ENCODE measurements at regions not wholly inside any gene's neighbourhood (a gene's known extent, or its start where the extent isn't known, plus 50 kb on each side); places are given as distances from the start of the nearest gene placed in this dataset.
"Not testable (repeated sequence)": the region's sequence is repeated elsewhere in the genome, so short reads cannot be mapped to it uniquely, and the experiment has no call there.

DNA sequence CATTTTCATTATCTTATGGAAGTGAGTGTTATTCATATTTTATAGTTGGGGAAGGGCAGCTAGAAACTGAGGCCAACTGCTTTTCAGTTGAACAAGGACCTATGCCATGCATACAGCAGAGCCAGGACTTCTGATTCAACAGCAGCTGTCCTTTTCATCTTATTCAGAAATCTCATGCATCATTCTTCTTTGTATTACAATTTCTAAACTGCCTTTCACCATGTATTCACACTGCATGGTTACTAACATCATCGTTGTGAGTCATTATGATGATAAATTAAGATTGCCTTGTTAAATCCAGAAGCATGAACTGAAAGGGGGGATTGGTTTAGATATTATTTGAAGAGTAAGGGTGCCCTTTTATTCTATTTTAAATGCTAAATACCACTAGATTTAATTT, 1470.1 kb upstream of the GOT2 start:
- no peak for DNase-seq

DNA sequence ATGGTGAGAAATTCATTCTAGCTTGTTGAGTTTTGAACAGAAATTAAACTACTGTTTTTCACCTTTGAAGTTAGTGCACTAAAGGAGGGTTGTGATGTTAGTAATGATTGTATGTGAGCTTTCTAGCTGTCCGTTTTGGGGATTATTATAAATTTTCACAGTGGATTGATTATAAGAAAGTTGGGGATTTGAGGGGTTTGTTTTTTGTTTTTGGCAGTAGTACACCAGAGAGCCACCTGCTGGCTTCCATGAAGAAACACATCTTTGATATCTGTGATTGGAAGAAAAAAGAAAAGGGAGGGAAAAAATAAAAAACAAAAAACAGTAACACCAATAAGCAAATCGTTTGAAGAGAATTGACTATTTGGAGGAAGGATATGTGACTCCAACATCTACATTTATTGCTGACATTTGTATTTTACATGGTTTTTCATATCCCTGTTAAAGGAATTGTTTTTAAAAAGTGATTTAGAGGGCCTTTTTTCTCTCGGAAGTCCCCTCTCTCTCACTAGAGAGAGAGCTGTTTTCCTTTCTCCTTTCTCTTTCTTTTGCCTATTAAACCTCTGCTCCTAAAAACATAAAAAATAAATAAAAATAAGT, 1469.5 kb upstream of the GOT2 start:
- no peak for DNase-seq

DNA sequence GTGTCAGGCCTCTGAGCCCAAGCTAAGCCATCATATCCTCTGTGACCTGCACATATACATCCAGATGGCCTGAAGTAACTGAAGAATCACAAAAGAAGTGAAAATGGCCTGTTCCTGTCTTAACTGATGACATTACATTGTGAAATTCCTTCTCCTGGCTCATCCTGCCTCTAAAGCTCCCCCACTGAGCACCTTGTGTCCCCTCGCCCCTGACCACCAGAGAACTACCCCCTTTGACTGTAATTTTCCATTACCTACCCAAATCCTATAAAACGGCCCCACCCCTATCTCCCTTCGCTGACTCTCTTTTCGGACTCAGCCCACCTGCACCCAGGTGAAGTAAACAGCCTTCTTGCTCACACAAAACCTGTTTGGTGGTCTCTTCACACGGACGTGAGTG, 1466.6 kb upstream of the GOT2 start:
- not testable (repeated sequence) for DNase-seq

DNA sequence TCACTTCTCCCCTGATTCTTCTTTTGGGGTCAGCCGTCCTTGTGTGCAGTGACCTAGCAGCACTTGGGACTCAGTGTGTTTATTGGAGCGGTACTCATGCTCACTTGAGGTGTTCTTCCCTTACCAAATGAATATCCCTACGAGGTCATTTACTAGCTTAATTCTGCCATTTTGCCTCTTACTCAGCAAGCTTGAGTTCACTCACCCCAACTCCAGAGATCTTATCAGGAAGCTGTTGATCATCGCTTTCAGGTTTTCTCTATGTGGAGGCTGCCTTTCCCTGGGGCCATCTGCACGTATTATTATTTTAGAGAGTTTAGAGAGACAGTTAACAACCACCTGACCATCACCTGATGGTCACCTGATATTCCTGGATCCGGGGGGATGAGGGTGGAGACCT, 1466.0 kb upstream of the GOT2 start:
- DNase-seq = no peak

DNA sequence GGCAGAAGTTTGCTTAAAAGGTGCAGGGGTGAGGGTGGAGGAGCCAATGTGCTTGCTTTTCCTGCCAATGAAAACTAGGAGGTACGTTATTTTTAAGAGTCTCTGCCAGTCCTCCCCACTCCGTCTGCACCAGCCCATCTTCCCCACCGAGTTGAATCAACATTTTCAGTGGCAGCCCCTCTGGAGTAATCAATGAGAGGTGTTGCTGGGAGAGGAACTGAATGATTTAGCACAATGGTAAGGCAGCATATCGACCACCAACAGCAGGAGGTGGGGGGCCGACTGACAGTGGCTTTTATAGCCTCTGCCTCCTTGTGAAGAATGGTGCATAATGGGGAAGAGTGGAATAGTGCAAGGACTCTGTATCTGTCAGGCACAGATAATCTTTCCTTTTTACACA, 1465.0 kb upstream of the GOT2 start:
- DNase-seq = no peak

DNA sequence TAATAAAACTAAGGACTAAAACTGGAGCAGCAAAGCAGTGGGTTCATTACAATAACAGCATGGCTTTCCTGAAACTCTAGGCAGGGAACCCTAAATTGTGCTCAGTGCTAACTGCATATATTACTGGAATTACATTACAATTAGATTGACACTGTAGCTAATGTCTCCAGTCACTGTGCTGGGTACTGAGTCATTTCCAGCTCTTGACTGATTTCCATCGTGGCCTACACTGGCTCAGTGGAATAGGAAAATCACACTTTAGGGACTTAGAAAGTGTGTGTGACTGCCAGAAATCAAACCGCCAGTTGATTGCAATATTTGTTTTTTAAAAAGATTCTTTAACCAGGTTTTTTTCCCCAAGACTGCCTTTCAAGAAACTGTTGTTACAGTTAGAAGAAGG, 1447.4 kb upstream of the GOT2 start:
- no peak for DNase-seq

DNA sequence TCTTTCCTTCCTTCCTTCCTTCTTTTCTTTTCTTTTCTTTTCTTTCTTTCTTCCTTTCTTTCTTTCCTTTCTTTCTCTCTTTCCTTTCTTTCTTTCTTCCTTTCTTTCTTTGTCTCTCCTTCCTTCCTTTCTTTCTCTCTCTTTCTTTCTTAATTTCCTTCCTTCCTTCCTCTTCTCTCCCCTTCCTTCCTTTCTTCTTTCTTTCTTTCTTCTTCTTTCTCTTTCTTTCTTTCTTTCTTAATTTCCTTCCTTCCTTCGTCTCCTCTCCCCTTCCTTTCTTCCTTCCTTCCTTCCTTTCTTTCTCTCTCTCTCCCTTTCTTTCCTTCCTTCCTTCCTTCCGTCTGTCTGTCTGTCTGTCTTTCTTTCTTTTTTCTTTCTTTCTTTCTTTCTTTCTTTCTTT, 1446.5 kb upstream of the GOT2 start:
- no peak for DNase-seq

DNA sequence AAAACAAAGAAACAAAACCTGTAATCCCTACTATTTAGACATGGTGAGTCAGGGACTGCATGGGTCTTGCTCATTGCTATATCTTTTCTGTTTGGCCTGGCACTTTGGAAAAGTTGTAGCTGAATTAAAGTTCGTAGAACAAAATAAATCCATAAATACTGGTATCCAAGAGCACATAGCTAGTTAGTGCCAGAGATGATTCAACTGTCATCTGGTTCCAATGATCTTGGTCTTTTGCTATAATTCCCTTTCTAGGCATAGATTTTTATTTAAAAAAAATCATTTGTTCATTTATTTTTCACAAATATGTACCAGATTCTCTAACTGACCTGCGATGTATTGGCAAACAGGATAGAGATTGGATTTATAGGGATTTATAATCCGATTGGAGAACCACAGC, 1436.1 kb upstream of the GOT2 start:
- DNase-seq = no peak

DNA sequence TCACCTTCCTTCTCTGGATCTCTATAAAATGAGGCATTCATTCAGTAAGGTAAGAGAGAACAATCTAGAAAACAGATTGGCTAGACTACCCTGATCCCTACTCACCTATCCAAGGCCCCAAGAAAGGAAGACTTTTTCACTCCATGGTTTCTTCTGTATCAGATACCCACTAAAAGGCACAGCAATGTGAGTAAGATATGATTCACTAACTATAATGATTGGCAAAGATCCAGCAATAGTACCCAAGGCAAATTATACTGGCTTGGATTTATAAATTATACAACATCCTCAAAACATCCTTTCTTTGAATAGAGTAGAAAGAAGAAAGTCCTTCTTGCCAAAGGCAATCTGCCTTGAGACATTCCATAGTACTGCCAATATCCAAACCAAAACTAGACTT, 1432.0 kb upstream of the GOT2 start:
- DNase-seq = no peak

DNA sequence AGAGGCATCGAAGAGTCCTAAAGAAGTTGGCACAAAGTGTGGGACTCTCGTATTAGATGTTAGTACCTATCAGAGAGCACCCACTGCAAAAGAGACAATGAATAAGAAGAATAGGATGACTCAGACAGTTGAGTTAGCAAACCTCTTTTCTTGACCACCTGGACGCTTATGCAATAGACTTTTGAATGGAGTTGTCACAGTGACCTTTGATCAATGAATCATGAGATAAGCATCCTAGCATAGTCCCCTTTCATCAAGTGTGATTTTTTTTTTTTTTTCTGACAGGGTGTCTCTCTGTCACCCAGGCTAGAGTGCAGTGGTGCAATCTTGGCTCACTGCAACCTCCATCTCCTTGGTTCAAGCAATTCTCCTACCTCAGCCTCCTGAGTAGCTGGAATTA, 1417.9 kb upstream of the GOT2 start:
- DNase-seq = no peak

DNA sequence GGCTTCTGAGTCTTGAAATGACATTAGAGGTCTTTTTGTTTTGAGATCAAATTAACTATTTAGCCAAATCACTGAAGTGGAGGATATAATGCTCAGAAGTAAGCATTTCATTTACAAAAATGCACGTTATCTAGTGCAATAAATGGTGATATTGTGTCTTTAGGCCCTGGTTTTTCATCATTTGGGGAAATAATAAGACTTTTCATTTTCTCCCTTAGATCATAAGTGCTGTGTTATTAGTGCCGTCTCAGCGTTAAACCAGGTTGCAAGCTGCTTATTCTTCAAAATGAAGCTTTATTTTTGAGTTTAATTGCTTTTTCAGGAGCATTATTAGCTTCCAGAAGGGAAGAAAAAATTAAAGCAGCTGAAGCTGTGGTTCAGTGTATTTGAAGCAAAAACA, 1416.8 kb upstream of the GOT2 start:
- DNase-seq = no peak

DNA sequence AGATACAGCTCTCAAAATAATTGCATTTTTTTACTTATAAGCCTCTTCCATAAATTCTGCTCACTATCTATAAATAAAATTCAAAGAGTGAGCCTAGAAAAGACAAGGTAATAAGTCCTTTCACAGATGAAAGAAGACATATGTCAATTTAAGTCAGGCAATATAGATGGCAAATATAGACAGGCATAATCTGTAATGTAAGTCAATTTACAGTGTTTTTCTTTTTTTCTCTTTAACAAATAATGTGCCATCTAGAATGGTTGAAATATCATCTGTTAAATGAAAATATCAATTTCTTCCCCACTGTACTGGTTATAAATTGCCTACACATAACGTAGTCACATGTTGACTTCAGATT, 1409.2 kb upstream of the GOT2 start:
- DNase-seq = no peak

DNA sequence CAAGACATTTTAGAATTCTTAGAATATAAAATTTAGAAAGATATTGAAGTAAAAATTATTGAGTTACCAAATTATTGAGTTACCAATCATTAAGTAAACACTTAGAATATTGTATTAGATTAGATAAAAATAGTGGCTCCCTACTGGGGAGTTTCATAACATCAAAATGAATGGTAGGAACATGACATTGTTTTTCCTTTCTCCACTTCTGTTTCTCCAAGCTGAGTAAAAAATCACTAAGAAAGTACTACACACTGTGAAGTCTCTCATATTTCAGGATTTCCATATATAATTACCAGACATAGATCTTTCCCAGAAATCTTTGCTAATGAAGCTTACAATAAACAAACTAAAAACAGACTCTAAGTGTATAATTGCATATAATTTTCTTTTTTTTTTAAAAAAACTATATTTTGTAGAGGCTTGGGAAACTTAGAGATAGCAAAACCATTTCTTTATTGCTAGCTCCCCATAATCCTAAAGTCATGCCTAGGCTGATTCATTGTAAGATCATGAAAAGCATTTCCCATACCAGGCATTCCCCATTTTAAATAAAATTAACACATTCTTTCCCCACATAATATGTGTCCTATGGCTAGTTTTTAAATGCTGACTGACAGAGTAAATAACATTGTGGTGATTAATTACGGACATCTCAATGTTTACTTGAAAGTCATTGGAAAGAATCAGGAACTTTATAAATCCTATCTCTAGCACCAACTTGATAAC, 1408.7 kb upstream of the GOT2 start:
- no peak for DNase-seq

DNA sequence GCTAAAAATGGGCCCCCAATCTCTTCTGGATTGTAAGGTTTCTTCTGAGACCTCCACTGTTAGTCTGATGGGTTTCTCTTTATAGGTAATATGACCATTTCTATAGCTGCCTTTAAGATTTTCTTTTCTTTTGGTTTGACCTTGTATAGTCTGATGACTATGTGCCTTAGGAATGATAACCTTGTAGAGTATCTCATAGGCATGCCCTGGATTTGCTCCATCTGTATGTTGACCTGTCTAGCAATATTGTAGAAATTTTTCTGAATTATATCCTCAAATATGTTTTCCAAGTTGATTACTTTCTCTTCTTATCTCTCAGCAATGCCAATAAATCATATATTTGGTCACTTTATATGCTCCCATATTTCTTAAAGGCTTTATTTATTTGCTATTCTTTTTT, 1403.8 kb upstream of the GOT2 start:
- no peak for DNase-seq

DNA sequence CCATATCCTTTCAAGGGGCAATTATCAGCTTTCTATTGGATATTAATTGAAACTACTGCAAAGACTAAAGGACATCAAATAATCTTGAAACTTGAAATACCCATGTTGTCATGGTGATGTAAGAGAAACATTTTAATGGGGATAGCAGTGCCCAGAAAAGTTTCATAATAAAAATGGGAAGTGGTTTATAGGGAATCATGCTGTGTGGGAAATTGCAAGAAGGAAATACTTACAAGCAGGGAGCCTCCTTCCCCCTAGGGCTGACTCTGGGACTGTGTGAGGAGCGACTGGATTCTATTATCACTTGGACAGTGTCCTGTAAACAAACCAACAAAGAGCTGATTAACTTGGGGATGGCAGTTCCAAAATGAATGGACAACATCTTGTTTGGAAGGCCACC, 1393.1 kb upstream of the GOT2 start:
- no peak for DNase-seq

DNA sequence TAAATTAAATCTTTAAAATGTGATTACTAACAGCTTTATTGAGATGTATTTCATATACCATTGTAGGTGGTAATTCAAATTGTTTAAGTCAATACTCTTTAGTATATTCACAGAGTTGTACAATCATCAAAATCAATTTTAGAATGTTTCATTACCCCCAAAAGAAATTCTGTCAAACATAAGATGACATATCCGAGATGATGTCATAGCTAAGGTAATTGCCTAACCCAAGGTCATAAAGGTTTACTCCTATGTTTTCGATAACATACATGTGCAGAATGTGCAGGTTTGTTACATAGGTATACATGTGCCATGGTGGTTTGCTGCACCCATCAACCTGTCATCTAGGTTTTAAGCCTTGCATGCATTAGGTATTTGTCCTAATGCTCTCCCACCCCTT, 1392.0 kb upstream of the GOT2 start:
- not testable (repeated sequence) for DNase-seq

DNA sequence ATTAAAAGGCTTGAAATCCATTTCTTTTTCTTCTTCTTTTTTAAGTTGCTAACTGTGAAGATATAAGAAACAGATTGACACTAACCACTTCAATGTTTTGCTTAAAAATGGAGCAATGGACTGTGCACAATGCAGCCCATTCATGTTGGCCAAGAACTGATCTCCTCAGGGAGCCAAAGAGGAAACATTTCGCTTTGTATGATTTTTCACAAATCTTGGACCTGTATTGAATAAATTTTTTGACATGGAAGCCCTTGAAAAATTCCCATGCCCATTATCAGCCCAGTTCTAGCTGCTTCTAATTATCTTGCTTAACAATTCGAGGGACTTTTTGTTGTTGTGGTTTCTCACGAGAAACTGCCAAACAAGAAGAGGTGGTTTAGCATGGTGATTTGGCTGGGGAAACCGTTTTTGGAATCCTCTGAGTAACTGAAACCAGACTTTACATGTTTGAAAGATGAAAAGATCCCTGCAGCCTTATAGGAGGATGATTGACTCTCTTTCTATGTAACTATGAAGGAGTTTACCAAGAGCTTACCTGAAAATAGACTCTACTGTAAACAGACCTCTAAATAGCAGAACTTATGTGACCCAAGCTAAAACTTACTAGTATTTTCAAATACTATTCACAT, 1389.4 kb upstream of the GOT2 start:
- no peak for DNase-seq

DNA sequence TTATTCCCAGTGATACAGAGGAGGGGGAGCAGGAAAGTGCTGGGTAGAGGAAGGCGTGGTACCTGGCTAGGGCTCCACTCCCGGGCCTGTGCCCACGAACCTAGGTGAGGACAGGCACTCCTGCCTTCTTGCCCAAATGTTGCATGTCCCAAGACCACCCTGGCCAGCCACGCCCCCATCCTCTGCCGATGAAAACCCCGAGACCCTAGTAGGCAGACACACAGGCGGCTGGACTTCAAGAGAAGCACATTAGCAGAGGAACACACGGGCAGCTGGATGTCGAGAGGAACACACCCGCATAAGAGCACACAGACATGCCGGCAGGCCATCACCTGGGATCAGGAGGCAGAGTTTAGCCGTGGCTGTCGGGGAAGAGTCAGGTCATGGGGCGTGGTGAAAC, 1386.5 kb upstream of the GOT2 start:
- DNase-seq = no peak

DNA sequence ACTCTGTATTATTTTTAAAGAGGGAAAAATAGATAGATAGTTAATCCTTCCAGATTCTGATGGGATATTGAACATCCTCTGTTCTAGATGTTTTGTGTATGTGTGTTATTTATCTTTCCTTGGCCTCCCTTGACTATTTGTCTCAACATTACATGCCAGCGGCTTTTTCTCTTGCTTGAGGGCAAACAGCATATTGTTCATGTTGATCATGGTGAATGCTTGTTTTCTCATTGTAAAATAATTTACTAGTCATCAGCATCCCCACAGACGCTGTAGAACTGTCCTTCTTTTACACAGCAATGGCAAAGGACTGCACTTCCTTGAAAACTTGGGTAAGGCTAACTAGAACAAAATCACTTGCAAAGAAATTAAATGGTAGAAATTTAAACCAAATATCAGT, 1376.4 kb upstream of the GOT2 start:
- no peak for DNase-seq

DNA sequence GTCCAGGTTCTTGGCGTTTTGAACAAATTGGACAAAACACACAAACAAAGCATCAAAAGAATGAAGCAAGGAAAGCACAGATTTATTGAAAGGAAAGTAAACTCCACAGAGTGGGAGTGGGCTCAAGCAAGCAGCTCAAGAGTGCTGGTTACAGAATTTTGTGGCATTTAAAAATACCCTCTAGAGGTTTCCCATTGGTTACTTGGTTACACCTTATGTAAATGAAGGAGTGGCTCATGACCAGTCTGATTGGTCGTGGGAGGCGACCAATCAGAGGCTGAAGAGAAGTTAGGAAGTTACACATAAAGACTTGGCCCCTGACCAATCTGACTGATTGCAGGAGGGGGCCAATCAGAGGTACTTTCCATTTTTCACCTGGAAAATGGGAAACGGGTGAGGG, 1373.8 kb upstream of the GOT2 start:
- DNase-seq = no peak

DNA sequence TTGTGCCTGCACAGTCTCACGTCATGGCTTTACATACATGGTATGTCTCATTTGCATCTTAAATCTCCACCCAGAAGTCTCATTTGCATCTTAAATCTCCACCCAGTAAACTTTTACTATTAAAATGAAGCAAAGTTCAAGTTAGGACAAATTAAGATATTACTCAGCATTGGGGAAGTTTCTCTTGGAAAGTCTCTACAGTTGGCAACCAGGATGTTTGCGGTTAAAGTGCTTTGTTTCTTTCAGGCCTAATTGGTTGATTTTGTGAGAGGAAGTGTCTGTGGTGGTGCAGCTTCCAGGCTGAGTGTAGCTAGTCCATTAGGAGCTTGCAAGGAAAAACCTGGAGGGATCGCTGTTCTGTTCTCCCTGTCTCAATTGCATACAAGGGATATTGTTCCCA, 1373.3 kb upstream of the GOT2 start:
- no peak for DNase-seq

DNA sequence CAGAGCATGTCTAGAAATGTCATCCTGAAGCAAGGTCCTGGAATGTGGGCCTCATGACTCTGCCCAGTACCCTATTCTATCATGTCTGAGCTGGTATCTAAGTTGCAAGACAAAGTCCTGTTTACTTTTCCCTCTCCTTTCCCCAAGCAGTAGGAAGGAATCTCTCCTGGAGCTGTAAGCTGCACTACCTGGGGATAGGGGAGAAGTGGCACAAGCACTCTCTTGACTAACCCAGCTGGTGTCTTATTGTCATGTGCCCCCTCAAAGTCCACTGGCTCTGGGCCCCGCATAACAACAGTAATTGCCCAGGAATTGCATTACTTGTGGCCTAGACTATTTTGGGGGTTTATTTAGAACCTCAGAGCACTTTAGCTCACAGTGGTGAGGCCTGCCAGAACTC, 1366.3 kb upstream of the GOT2 start:
- DNase-seq = no peak

DNA sequence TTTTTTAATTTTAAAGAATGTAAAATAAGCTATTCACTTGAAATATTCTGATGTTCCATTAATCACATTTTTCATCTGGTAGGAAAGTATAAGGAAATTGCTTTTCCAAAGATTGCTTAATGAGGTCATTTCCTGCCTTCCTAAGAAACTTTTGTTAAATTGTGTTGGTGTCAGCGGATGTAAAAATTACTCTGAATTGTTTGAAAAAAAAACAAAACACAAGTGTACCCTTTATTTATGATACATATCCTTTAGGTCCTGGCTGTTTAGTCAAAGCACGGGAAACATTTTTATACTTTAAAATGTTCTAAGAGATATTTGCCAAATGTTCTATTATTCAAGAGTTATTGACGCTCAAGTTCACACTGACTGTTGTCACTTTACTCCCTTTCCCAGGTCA, 1357.4 kb upstream of the GOT2 start:
- no peak for DNase-seq

DNA sequence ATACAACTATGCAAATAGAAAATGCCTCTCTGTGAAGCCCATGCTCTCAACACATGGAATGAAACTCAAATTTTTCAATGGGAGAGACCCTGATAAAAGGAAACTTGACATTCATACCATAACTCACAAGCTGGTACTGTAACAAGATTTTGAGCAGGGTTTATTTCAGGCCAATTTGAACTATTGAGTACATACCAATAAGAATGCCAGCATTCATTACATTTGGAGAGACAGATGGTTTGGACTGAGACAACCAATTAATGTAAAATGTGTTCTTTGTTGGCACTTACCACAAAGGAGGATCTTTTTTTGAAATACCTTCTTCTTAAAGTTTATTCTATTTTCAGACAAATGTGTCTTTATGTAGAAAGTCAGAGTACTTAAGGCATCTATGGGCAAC, 1357.0 kb upstream of the GOT2 start:
- no peak for DNase-seq

DNA sequence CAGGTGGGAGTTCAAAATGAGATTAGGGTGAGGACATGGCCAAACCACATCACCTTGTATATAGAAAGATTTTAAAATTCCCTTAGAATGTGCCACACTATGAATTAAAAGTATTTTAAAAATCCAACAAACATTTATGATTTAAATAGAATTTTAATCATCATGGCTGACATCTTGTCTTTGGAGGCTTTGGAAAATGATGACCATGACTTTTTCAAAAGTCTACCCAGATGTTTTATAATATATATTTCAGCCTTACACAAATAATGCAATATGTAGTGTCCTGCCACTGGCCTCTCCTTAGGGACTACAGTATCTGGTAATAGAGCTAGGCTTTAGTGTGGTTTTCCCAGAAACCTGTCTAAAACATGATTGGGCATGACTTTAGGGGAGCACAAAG, 1353.4 kb upstream of the GOT2 start:
- no peak for DNase-seq

All from SHP77 treated with DMSO at 0.1 percent for 48 hours (cell line).